ENCODE measurements at regions not wholly inside any gene's neighbourhood (a gene's known extent, or its start where the extent isn't known, plus 50 kb on each side); places are given as distances from the start of the nearest gene placed in this dataset.

GRCh38 chr15:86021281-86022264 lies 58.1 kb upstream of the AGBL1 start:
- Histone ChIP-seq H3K27me3 (ENCODE audit: insufficient read depth) (no peaks in the 10 kb centered on the region), H3K79me2 (ENCODE audit: insufficient read depth) (no peaks in the 10 kb centered on the region), H3K9me3 (no peaks in the 10 kb centered on the region), H3K4me2 (no peak overlapping the region), H3F3A (replicated peaks; ENCODE audit: insufficient read depth) (no peaks in the 10 kb centered on the region), H3K4me1 (ENCODE audit: control insufficient read depth in 1 of 2, insufficient read depth in 2 of 2, low read depth in 1 of 2, low read length in 1 of 2) (peaks cover 0 to 9% of the 10 kb centered on the region in 2 experiments; a peak in 2 of 4 replicates), H3K4me3 (ENCODE audit: low read depth in 2 of 2, low read length in 1 of 2) (no peak overlapping the region), H4K20me1 (ENCODE audit: insufficient read depth) (no peaks in the 10 kb centered on the region), H3K27ac (ENCODE audit: low read depth in 2 of 2, low read length in 1 of 2) (no peak overlapping the region), H3K9ac (no peak overlapping the region), H2AFZ (ENCODE audit: low read depth) (peak overlapping the region; percentile 26; the same call in 1 of the 2 replicates), H3K36me3 (replicated peaks in 1 of 2; ENCODE audit: control insufficient read depth in 1 of 2, insufficient read depth in 2 of 2, low read length in 1 of 2) (no peaks in the 10 kb centered on the region), H3K9me2 (no peaks in the 10 kb centered on the region)
- POLR2A ChIA-PET: no interaction called here
- DNase-seq: peak; percentile 29
- CTCF ChIA-PET: no interaction called here
- 6% methylated on average over 5 of the region's 5 CpGs for whole genome bisulfite sequencing (ENCODE audit: low lambda C conversion rate)
- no peak for TF ChIP-seq MEF2A (IDR thresholded peaks at IDR 0.05; ENCODE audit: borderline replicate concordance, low read depth)
- TF ChIP-seq ZBTB33 (IDR thresholded peaks at IDR 0.05; ENCODE audit: borderline replicate concordance, low read depth): no peak
- TF ChIP-seq MXI1 (IDR thresholded peaks at IDR 0.05; ENCODE audit: low read depth, low read length): no peak
- TF ChIP-seq POLR2AphosphoS5 (IDR thresholded peaks at IDR 0.05; ENCODE audit: low read depth, low read length): 0 out of 2 replicates have a peak, but pooled peaks have one; percentile 15
- peak; percentile 92 for TF ChIP-seq NFIC (IDR thresholded peaks at IDR 0.05; ENCODE audit: borderline replicate concordance)
- TF ChIP-seq FOXJ3 (CRISPR knock-in tag; IDR thresholded peaks at IDR 0.05): no peak
- no peak for TF ChIP-seq USF2 (IDR thresholded peaks at IDR 0.05; ENCODE audit: borderline replicate concordance, low read depth, low read length)
- TF ChIP-seq JUND (IDR thresholded peaks at IDR 0.05): peak; percentile 76
- peak; percentile 45 for TF ChIP-seq PBX3 (IDR thresholded peaks at IDR 0.05)
- no peak for TF ChIP-seq SMC3 (IDR thresholded peaks at IDR 0.05; ENCODE audit: low read depth, low read length)
- no peak for TF ChIP-seq CTCF (IDR thresholded peaks at IDR 0.05)
- peak; percentile 83 for TF ChIP-seq FOSL2 (IDR thresholded peaks at IDR 0.05; ENCODE audit: borderline replicate concordance, low read depth)
- TF ChIP-seq MAX (IDR thresholded peaks at IDR 0.05; ENCODE audit: low read depth): no peak
- no peak for TF ChIP-seq TAF1 (IDR thresholded peaks at IDR 0.05; ENCODE audit: borderline replicate concordance, low read depth, low read length)
- TF ChIP-seq TEAD4 (IDR thresholded peaks at IDR 0.05; ENCODE audit: borderline replicate concordance, insufficient read depth): 0 out of 2 replicates have a peak, but pooled peaks have one; percentile 32
- no peak for TF ChIP-seq ELF1 (IDR thresholded peaks at IDR 0.05)
- TF ChIP-seq YY1 (IDR thresholded peaks at IDR 0.05; ENCODE audit: low read depth): no peak
- peak; percentile 53; the same call in 1 of the 2 replicates for TF ChIP-seq TCF12 (IDR thresholded peaks at IDR 0.05)
- no peak for TF ChIP-seq EZH2phosphoT487 (IDR thresholded peaks at IDR 0.05; ENCODE audit: borderline replicate concordance, low read depth)
- no peak for TF ChIP-seq GATA2 (CRISPR knock-in tag; IDR thresholded peaks at IDR 0.05)
- no peak for TF ChIP-seq FOXM1 (IDR thresholded peaks at IDR 0.05; ENCODE audit: low read depth)
- TF ChIP-seq RFX5 (IDR thresholded peaks at IDR 0.05; ENCODE audit: low read length): no peak
- TF ChIP-seq RCOR1 (IDR thresholded peaks at IDR 0.05; ENCODE audit: low read length): peak; percentile 30; the same call in 1 of the 2 replicates
- no peak for TF ChIP-seq GABPA (IDR thresholded peaks at IDR 0.05; ENCODE audit: low read depth)
- no peak for TF ChIP-seq USF1 (IDR thresholded peaks at IDR 0.05; ENCODE audit: borderline replicate concordance, low read depth)

All from SK-N-SH (cell line).